ENCODE measurements at regions not wholly inside any gene's neighbourhood (a gene's known extent, or its start where the extent isn't known, plus 50 kb on each side); places are given as distances from the start of the nearest gene placed in this dataset.

DNA sequence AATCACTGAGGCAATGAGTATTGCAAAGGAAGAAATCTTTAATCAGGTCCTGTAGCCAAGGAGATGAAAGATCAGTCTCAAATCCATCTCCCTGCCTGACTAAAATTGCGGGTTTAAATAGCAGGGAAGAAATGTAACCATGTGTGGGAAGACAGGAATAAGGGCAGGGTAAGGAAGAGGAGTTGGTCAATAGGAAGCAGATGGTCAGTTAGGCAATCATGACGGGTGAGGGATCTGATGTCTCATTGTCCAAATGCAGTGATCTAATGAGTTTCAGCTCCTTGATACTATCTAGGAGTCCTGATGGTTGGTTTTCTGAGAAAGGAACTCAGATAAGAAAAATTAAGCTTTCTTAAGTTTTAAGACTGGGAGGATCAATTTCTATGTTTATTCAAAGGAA lies 200.8 kb downstream of the SPATA18 start:
- H3K27ac ChIP-seq (ENCODE audit: control insufficient read depth, insufficient read depth, low read length): no peak overlapping the region
- dilution Hi-C loops (cut with MboI; ENCODE audit: extremely low pct_ligation_motif_present, low sequenced_read_pairs): no loop called here
- DNase-seq (ENCODE audit: low read depth, low spot score): no peak
- H3K9ac ChIP-seq (ENCODE audit: control insufficient read depth, extremely low read depth, insufficient read depth, low read length): no peak overlapping the region
- peaks cover 3% of the 10 kb centered on the region for H3K27me3 ChIP-seq (ENCODE audit: control insufficient read depth, extremely low read depth, insufficient read depth, low read length)
- no peak for FAIRE-seq
- H3K79me2 ChIP-seq (ENCODE audit: control insufficient read depth, insufficient read depth, low read length): no peaks in the 10 kb centered on the region
- TF ChIP-seq, protein P1, sequence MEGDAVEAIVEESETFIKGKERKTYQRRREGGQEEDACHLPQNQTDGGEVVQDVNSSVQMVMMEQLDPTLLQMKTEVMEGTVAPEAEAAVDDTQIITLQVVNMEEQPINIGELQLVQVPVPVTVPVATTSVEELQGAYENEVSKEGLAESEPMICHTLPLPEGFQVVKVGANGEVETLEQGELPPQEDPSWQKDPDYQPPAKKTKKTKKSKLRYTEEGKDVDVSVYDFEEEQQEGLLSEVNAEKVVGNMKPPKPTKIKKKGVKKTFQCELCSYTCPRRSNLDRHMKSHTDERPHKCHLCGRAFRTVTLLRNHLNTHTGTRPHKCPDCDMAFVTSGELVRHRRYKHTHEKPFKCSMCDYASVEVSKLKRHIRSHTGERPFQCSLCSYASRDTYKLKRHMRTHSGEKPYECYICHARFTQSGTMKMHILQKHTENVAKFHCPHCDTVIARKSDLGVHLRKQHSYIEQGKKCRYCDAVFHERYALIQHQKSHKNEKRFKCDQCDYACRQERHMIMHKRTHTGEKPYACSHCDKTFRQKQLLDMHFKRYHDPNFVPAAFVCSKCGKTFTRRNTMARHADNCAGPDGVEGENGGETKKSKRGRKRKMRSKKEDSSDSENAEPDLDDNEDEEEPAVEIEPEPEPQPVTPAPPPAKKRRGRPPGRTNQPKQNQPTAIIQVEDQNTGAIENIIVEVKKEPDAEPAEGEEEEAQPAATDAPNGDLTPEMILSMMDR (optimal IDR thresholded peaks at IDR 0.05 in 1 of 3, IDR thresholded peaks at IDR 0.05 in 1 of 3, conservative IDR thresholded peaks at IDR 0.05 in 1 of 3; ENCODE audit: extremely low read depth in 1 of 3, insufficient read depth in 2 of 3, low read length in 3 of 3): no peak
- TF ChIP-seq EZH2 (IDR thresholded peaks at IDR 0.05; ENCODE audit: low read length): no peak
- H3K4me2 ChIP-seq (ENCODE audit: control insufficient read depth, extremely low read depth, insufficient read depth, low read depth, low read length): no peak overlapping the region
- peaks cover 3% of the 10 kb centered on the region for H3K4me1 ChIP-seq (ENCODE audit: control insufficient read depth, extremely low read depth, insufficient read depth, low read length)
- no peak overlapping the region for H3K4me3 ChIP-seq (ENCODE audit: control insufficient read depth in 2 of 3, extremely low read depth in 1 of 3, insufficient read depth in 2 of 3, low read depth in 1 of 3, low read length in 3 of 3)
- no peak overlapping the region for H2AFZ ChIP-seq (ENCODE audit: control insufficient read depth, low read length)
- H4K20me1 ChIP-seq (ENCODE audit: control insufficient read depth, extremely low read depth, insufficient read depth, low read length): no peaks in the 10 kb centered on the region
- no peaks in the 10 kb centered on the region for H3K36me3 ChIP-seq (ENCODE audit: control insufficient read depth in 2 of 2, extremely low read depth in 1 of 2, insufficient read depth in 2 of 2, low read length in 2 of 2)
- H3K9me1 ChIP-seq (ENCODE audit: control insufficient read depth, extremely low read depth, insufficient read depth, low read length): no peaks in the 10 kb centered on the region
- peaks cover 4% of the 10 kb centered on the region for H3K9me3 ChIP-seq (ENCODE audit: control insufficient read depth, low read depth, low read length)

DNA sequence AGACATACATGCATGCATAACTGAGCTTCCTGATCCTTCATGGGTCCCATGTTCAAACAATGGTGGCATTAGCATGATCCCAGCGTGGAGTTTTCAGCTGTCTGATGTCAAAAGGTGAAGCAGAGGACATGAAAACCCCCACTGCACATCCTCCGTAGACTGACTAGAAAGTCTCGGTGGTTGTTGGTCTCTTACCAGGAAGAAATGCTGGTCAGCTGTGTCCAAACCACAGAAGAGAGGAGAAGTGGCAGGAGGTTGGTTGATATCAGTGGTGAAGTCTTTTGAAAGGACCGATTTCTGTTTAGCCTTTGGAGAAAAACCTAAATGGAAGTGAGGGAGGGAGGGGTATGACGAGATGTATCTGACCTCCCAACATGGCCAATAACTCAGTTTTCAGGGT lies 201.9 kb downstream of the SPATA18 start:
- FAIRE-seq (no peak), DNase-seq (ENCODE audit: low read depth, low spot score) (no peak)
- Histone ChIP-seq H3K4me1 (ENCODE audit: control insufficient read depth, extremely low read depth, insufficient read depth, low read length) (peaks cover 3% of the 10 kb centered on the region), H3K9me1 (ENCODE audit: control insufficient read depth, extremely low read depth, insufficient read depth, low read length) (no peaks in the 10 kb centered on the region), H4K20me1 (ENCODE audit: control insufficient read depth, extremely low read depth, insufficient read depth, low read length) (no peaks in the 10 kb centered on the region), H3K9me3 (ENCODE audit: control insufficient read depth, low read depth, low read length) (peaks cover 4% of the 10 kb centered on the region), H3K36me3 (ENCODE audit: control insufficient read depth in 2 of 2, extremely low read depth in 1 of 2, insufficient read depth in 2 of 2, low read length in 2 of 2) (no peaks in the 10 kb centered on the region), H3K27ac (ENCODE audit: control insufficient read depth, insufficient read depth, low read length) (no peak overlapping the region), H3K4me3 (ENCODE audit: control insufficient read depth in 2 of 3, extremely low read depth in 1 of 3, insufficient read depth in 2 of 3, low read depth in 1 of 3, low read length in 3 of 3) (no peak overlapping the region), H3K79me2 (ENCODE audit: control insufficient read depth, insufficient read depth, low read length) (no peaks in the 10 kb centered on the region), H3K9ac (ENCODE audit: control insufficient read depth, extremely low read depth, insufficient read depth, low read length) (no peak overlapping the region), H2AFZ (ENCODE audit: control insufficient read depth, low read length) (no peak overlapping the region), H3K4me2 (ENCODE audit: control insufficient read depth, extremely low read depth, insufficient read depth, low read depth, low read length) (no peak overlapping the region), H3K27me3 (ENCODE audit: control insufficient read depth, extremely low read depth, insufficient read depth, low read length) (no peaks in the 10 kb centered on the region)
- TF ChIP-seq EZH2 (IDR thresholded peaks at IDR 0.05; ENCODE audit: low read length): no peak
- TF ChIP-seq, protein P1 (optimal IDR thresholded peaks at IDR 0.05 in 1 of 3, IDR thresholded peaks at IDR 0.05 in 1 of 3, conservative IDR thresholded peaks at IDR 0.05 in 1 of 3; ENCODE audit: extremely low read depth in 1 of 3, insufficient read depth in 2 of 3, low read length in 3 of 3): no peak
- dilution Hi-C loops (cut with MboI; ENCODE audit: extremely low pct_ligation_motif_present, low sequenced_read_pairs): no loop called here
